GM11168 (cell line): ENCODE measurements at regions not wholly inside any gene's neighbourhood (a gene's known extent, or its start where the extent isn't known, plus 50 kb on each side); places are given as distances from the start of the nearest gene placed in this dataset.

Source experiments
- in situ Hi-C: fragments of 300-500 bp; cut with MboI; formaldehyde crosslinking; loops from one replicate; pipeline ENCODE4 v1.12.0; 2022; ENCODE audit warnings: low sequenced_read_pairs; ENCODE audit not compliant: unreplicated experiment

DNA sequence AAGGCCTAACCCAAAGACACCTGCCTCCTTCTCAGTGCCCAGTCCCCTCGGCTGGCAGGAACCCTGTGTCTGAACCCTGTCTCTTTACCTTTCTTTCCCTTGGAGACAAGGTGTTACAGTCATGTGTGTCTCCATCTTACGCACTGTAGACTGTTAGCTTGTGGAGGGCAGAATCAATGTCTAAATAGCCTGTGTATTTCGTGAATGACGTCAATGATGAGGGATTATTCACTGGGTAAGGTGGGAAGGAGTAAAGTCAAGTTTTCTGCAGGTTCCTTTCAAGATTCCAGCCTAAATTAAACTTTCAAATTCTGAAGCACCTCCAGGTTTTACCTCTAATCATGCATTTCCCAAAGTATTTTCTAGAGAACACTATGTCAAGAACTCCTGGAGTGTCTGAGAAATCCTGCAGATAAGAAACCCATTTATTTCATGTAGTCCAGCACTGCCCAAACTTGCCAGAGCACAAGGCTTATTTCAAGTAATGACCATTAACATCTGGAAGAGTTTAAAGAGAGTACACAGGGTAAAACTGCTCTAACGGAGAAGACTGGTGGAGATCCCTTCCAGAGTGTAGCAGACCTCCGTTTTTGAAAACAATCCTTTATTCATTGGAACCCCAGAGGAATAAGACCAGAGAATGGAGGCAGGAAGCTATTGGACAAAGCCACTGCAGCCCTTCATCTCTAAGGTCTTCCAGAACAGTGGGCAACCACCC, 72.8 kb downstream of the KCNF1 start:
- in situ Hi-C loops: no loop called here

DNA sequence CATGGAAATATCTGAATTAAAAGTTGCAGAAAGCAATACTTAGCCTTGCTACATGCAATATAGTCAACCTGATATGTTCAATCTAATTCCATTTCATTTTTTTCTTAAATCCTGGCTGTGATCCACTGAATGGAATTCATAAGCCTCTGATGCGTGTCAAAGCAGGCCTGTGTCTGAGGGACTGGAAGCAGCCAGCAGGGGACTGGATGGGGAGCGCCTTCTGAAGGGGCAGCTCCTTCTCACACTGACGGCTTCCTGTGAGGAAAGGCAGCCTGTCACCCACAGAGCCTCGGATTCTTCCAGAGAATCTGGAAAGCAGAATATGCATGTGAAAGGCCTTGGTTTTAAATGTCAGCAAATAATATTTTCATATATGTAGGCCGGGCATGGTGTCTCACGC, 73.5 kb downstream of the KCNF1 start:
- in situ Hi-C loops: no loop called here

- in situ Hi-C loops: no loop called here
Measured at GRCh38 chr2:10985901-10986535, 74.3 kb downstream of the KCNF1 start.

DNA sequence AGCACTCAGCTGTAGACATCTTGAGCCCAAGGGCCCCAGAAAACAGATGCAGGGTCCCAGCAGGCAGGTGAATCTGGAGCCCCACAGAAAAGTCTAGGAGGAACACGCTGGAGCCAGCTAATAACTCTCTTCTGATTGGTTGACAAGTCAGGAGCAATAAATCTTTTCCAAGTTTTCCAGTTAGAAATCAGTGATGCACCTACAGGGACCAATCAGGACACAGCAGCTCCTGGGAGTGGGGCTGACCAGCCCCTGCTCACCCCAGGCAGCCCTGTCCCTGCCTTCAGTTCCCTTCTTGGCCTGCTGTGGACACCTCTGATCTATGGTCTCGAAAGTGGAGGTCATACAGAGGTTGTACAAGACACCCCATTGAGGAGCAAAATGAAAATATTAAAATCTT, 75.7 kb downstream of the KCNF1 start:
- in situ Hi-C loops: no loop called here

GRCh38 chr2:10987861-10988260, 76.1 kb downstream of the KCNF1 start:
- in situ Hi-C loops: no loop called here

GRCh38 chr2:10989151-10989550, 77.4 kb downstream of the KCNF1 start:
- in situ Hi-C loops: no loop called here

GRCh38 chr2:10989782-10990181, 78.0 kb downstream of the KCNF1 start:
- in situ Hi-C loops: no loop called here

DNA sequence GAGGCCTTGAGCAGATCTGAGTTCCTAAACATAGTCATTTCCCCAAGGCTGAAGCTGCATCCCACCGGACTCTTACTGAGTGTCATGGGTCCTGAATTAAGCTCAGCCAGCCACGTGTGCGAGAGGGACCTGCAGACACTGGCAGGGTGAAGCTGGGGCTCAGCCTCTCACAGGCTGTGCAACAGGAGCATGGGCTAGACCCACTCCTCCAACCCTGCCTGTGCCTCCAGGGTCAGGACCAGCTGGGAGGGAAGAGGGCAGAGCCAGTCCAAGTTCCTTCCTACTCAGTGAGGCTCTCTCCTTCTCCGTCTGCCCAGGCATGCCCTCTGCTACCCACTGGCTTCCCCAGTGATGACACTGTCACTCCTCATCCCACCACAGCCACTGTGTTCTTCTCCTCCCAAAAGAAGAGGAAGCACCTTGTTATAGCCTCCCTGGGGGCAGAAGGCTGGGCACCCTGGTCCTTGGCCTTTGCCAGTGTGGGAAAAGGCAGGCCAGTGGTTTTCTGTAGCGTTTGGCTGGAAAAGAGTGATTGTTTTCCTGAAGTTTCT, 78.9 kb downstream of the KCNF1 start:
- in situ Hi-C loops: no loop called here

DNA sequence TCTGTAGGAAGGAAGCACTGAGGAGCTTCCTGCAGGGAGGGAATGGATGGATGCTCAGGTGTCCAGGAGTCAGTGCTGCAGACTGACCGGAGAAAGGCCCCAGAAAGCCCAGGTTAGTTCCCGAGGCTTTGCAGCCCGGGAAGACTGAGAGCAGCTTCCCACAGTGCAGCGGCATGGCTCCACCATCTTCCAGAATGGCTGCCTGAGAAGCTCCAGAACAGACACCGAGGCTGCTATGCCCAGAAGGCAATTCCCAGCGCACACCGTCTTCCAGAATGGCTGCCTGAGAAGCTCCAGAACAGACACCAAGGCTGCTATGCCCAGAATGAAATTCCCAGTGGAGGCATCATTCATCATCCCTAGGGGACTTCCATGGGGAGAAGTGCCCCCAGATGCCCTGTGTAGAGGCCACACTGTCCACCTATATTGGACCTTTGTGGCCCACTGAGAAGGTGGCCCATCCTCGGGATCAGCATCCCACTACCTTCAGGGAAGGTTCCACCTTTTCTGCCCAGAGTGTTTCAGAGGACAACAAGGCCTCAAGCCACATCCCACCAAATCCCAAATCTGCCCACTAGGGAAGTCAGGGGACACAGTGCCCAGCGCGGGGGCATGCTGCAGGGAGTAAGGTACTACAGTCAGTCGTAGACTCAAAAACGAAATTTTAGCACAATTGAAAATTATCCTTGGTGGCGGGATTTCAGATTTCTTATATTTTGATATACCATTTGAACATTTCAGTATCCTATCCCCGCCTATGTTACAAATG, 80.5 kb downstream of the KCNF1 start:
- in situ Hi-C loops: no loop called here

DNA sequence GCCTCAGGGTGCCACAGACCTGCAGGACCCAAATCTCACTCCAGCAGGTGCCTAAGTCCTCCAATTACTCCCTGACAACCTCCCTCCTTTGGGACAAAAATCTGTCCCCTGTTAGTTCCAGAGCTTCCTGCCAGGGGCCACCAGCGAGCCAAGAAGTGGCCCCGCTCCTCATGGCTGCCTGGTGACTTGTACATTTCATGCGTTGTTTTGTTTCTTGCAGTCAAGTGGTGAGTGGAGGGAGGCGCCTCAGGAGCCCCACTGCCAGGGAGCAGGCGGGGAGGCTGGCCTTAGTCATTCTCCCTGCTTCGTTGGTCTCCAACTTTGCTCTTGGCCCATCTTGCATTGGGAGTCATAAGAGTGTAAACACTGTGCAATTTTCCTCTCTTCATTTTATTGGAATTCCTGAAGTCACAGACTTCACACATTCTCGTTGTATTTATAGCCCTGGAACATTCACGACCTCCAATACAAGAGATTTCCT, 81.3 kb downstream of the KCNF1 start:
- in situ Hi-C loops: no loop called here

GRCh38 chr2:10995366-10995970, 83.7 kb downstream of the KCNF1 start:
- in situ Hi-C loops: no loop called here

GRCh38 chr2:11004199-11004598, 92.5 kb downstream of the KCNF1 start:
- in situ Hi-C loops: no loop called here

DNA sequence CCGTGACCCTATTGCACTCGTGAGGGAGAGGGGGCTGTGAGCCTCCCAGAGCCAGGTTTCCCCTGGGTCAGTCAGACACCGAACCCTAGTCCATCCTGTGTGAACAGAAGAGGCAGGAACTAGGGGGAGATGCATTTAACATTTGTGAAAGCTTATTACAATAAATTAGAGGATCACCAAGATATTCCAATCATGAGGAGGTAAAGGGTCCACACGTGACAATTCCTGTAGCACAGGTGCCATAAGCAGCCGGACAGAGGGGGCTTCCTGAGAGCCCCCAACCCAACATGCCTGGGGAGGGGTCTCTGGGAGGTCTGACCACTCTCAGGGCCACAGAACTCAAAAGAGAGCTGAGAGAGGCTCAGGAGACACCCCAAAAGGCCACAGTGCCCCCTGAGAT, 93.3 kb downstream of the KCNF1 start:
- in situ Hi-C loops: no loop called here

- in situ Hi-C loops: no loop called here
Measured at GRCh38 chr2:11006191-11006590, 94.5 kb downstream of the KCNF1 start.

DNA sequence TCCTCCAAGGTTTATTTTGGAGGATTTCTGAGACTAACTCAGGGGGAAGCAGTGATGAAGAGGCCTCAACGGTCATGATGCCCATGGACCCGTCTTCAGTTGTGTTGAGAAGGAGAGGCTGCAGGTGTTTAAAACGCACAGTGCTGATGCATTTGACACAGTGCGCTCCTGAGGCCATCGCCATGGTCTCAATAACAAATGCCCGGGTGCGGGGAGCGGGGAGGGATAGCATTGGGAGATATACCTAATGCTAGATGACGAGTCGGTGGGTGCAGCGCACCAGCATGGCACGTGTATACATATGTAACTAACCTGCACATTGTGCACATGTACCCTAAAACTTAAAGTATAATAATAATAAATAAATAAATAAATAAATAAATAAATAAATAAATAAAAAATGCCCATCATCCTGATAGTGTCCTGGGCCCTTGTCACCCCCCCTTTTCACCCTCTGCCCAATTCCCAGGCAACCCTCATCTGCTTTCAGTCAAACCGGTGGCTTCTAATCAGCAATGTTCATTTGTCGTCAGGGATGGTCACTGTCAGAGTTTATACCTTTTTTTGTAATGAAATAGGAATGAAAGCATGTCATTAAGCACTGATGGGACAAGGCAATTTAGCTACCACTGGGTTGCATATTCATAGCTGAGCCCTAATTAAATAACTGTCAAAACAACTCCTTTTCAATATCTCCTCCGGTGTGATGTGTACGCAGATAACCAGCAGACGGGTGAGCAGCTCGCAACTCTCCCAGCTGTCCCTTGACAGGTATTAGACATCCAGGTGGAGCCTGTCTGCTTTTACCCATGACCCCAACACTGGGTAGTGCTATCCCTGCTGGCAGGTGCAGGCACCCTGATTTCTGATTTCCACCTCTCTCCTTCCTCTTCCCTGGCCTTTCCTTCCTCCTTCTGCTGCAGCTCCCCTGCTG, 95.9 kb downstream of the KCNF1 start:
- in situ Hi-C loops: no loop called here

DNA sequence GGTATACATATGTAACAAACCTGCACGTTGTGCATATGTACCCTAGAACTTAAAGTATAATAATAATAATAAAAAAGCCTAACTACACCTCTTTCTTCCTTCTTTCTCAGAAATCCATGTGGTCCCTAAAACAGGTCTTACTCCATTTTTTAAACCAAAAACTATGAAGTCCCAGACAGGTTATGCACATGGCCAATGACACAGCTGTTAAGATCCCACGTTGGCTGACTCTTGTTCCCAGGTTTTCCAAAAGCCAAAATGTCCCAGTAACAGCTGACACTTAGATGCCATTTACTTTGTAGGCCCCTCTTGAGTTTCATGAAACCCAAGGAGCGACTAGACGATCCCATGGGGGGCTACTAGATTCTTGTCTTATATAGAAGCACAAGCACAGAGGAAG, 97.0 kb downstream of the KCNF1 start:
- in situ Hi-C loops: no loop called here

- in situ Hi-C loops: no loop called here
Measured at GRCh38 chr2:11009176-11009575, 97.4 kb downstream of the KCNF1 start.

- in situ Hi-C loops: no loop called here
Measured at GRCh38 chr2:11009891-11010290, 98.2 kb downstream of the KCNF1 start.

DNA sequence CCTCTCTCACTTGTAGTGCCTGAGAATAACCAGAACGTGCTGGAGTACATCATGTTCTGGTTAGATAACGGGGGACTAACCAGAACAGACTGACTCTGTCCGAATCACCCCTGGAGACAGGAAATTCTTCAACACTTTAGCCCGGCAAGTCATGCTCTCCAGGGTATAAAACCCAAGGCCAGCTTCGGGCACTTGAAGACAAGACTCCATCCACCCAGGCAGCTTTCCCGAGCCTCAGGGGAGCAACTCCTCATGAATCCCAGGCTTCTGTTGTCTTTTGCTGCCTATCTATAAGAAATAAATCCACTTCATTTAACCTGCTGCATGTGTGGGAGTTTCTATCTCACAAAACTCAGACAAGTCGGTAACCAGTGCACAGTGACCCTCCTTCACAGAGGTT, 99.6 kb downstream of the KCNF1 start:
- in situ Hi-C loops: no loop called here
